PC-3 (cell line): ENCODE measurements at regions not wholly inside any gene's neighbourhood (a gene's known extent, or its start where the extent isn't known, plus 50 kb on each side); places are given as distances from the start of the nearest gene placed in this dataset.

Experiments
- ATAC-seq: fragments of 200-7000 bp; cut with Tn5 transposase; 2 replicates; pipeline ENCODE4 v1.9.1; 2020; ENCODE audit warnings: mild to moderate bottlenecking, moderate library complexity
- BruUV-seq: library from RNA; stranded (reverse); fragments of 400-500 nt; replicated peaks from 2 replicates; lab custom pipeline; 2021; lab: Mats Ljungman, UMichigan
- CTCF ChIA-PET: fragments of 300-600 bp; sonication (Branson Sonifier 250); formaldehyde crosslinking; loops from one replicate; lab custom pipeline; 2022; ENCODE audit warnings: antibody characterized with exemption; lab: Charles Lee
- POLR2A ChIA-PET: fragments of 300-600 bp; sonication (Branson Sonifier 250); formaldehyde crosslinking; loops from one replicate; lab custom pipeline; 2022; ENCODE audit warnings: antibody characterized with exemption; ENCODE audit not compliant: unreplicated experiment; lab: Charles Lee
- DNase-seq: peaks from one replicate; pipeline ENCODE4 v3.0.0-alpha.2; 2015
- H2AFZ ChIP-seq: fragments of 300-600 bp; sonication (generic); 2 replicates; pipeline ENCODE4 v1.6.0; 2016; ENCODE audit warnings: antibody characterized with exemption, low read length
- H3F3A ChIP-seq: fragments of 300-600 bp; sonication (generic); one replicate; pipeline ENCODE4 v1.6.0; 2017; ENCODE audit warnings: antibody characterized with exemption, low read length, control low read depth, mild to moderate bottlenecking; ENCODE audit not compliant: unreplicated experiment
- H3K27ac ChIP-seq: fragments of 300-600 bp; sonication (generic); 2 replicates; pipeline ENCODE4 v1.5.1; 2016; ENCODE audit warnings: mild to moderate bottlenecking, low read length
- H3K27me3 ChIP-seq: fragments of 300-600 bp; sonication (generic); 2 replicates; pipeline ENCODE4 v1.6.1; 2016; ENCODE audit warnings: low read length, mixed read lengths
- H3K36me3 ChIP-seq: fragments of 300-600 bp; sonication (generic); 2 replicates; pipeline ENCODE4 v1.6.1; 2016; ENCODE audit warnings: low read depth, mixed run types, low read length, mixed read lengths
- H3K4me1 ChIP-seq: fragments of 300-600 bp; sonication (generic); 2 replicates; pipeline ENCODE4 v1.5.1; 2016; ENCODE audit warnings: low read length; ENCODE audit not compliant: insufficient read depth
- H3K4me2 ChIP-seq: fragments of 300-600 bp; sonication (generic); 2 replicates; pipeline ENCODE4 v1.6.0; 2016; ENCODE audit warnings: low read length
- H3K4me3 ChIP-seq: fragments of 300-600 bp; sonication (generic); 2 replicates; pipeline ENCODE4 v1.5.1; 2016; ENCODE audit warnings: mild to moderate bottlenecking, low read length, mixed read lengths
- H3K79me2 ChIP-seq: fragments of 300-600 bp; sonication (generic); 2 replicates; pipeline ENCODE4 v1.6.1; 2017; ENCODE audit warnings: low read length, mixed read lengths
- H3K9ac ChIP-seq: fragments of 300-600 bp; sonication (generic); 2 replicates; pipeline ENCODE4 v1.6.0; 2016; ENCODE audit warnings: mild to moderate bottlenecking, low read length
- H3K9me2 ChIP-seq: fragments of 300-600 bp; sonication (generic); replicated peaks from 2 replicates; pipeline ENCODE4 v1.6.1; 2016; ENCODE audit warnings: mixed run types, low read length, mixed read lengths
- H3K9me3 ChIP-seq: fragments of 300-600 bp; sonication (generic); 2 replicates; pipeline ENCODE4 v1.6.1; 2016; ENCODE audit warnings: low read length, mixed read lengths
- H4K20me1 ChIP-seq: fragments of 300-600 bp; sonication (generic); 2 replicates; pipeline ENCODE4 v1.6.1; 2016; ENCODE audit warnings: low read length, mixed read lengths
- CTCF ChIP-seq: fragments of 300-600 bp; sonication (generic); conservative IDR thresholded peaks from 2 replicates; pipeline ENCODE4 v1.5.1; 2017; ENCODE audit warnings: antibody characterized with exemption, low read depth, mild to moderate bottlenecking, low read length
- EZH2 ChIP-seq: fragments of 300-600 bp; sonication (generic); IDR thresholded peaks from one replicate; pipeline ENCODE4 v1.6.1; 2017; ENCODE audit warnings: antibody characterized with exemption, mild to moderate bottlenecking, low read length; ENCODE audit not compliant: unreplicated experiment
- EZH2phosphoT487 ChIP-seq: fragments of 300-600 bp; sonication (generic); IDR thresholded peaks from 2 replicates; pipeline ENCODE4 v1.6.1; 2018; ENCODE audit warnings: mild to moderate bottlenecking, antibody characterized with exemption, low read length, borderline replicate concordance
- intact Hi-C: fragments of 100-400 bp; cut with micrococcal nuclease; formaldehyde crosslinking; loops from 2 replicates; pipeline ENCODE4 v1.9.0; 2023

GRCh38 chr18:78268226-78268988, 711.2 kb upstream of the SALL3 start:
- Histone ChIP-seq H3K27ac (no peak overlapping the region), H4K20me1 (no peaks in the 10 kb centered on the region), H3K9ac (no peak overlapping the region), H3K4me3 (no peak overlapping the region), H3F3A (no peaks in the 10 kb centered on the region), H2AFZ (no peak overlapping the region), H3K9me3 (no peaks in the 10 kb centered on the region), H3K4me1 (no peaks in the 10 kb centered on the region), H3K36me3 (no peaks in the 10 kb centered on the region), H3K27me3 (peaks cover 34% of the 10 kb centered on the region), H3K9me2 (no peaks in the 10 kb centered on the region), H3K79me2 (no peaks in the 10 kb centered on the region), H3K4me2 (no peak overlapping the region)
- no TSS peak for BruUV-seq
- intact Hi-C loops, result no loop called here
- ATAC-seq (no peak), DNase-seq (no peak)
- ChIA-PET POLR2A (no interaction called here), CTCF (no interaction called here)
- TF ChIP-seq EZH2phosphoT487, result no peak
- TF ChIP-seq EZH2, result no peak
- TF ChIP-seq CTCF, result no peak

GRCh38 chr18:78271790-78272189, 707.8 kb upstream of the SALL3 start:
- intact Hi-C loops, result no loop called here
- no peak for DNase-seq
- no TSS peak for BruUV-seq

More at GRCh38 chr18:78271790-78272189, 707.8 kb upstream of the SALL3 start:
- H3K27ac ChIP-seq, result no peak overlapping the region
- H3F3A ChIP-seq, result no peaks in the 10 kb centered on the region
- POLR2A ChIA-PET, result no interaction called here
- H3K9ac ChIP-seq, result no peak overlapping the region
- no peaks in the 10 kb centered on the region for H4K20me1 ChIP-seq
- no peaks in the 10 kb centered on the region for H3K9me2 ChIP-seq
- H3K4me1 ChIP-seq, result no peaks in the 10 kb centered on the region
- no peak overlapping the region for H2AFZ ChIP-seq
- no peak for ATAC-seq
- H3K4me3 ChIP-seq, result no peak overlapping the region
- no peak overlapping the region for H3K4me2 ChIP-seq
- peaks cover 34% of the 10 kb centered on the region for H3K27me3 ChIP-seq
- H3K79me2 ChIP-seq, result no peaks in the 10 kb centered on the region
- TF ChIP-seq CTCF (no peak), EZH2phosphoT487 (no peak), EZH2 (no peak)
- H3K9me3 ChIP-seq, result peaks cover 9% of the 10 kb centered on the region; the same call in 1 of the 2 replicates
- CTCF ChIA-PET, result no interaction called here
- H3K36me3 ChIP-seq, result no peaks in the 10 kb centered on the region
